Spleen (tissue), 11 donors: ENCODE measurements at regions not wholly inside any gene's neighbourhood (a gene's known extent, or its start where the extent isn't known, plus 50 kb on each side); places are given as distances from the start of the nearest gene placed in this dataset.
"Not testable (repeated sequence)": the region's sequence is repeated elsewhere in the genome, so short reads cannot be mapped to it uniquely, and the experiment has no call there.

Experiments used
- DNase-seq: peaks from one replicate; pipeline ENCODE4 v3.0.0-alpha.2; 2020
- H3K27ac ChIP-seq, 8 donors: fragments of 200-600 bp; sonication (generic) in 7 of 8; 1 replicate in 4 of 8; 2 replicates in 4 of 8; pipeline versions ENCODE4 v1.5.0 to v1.8.0; 2016 to 2021; ENCODE audit warnings: inconsistent platforms in 4 of 8, mild to moderate bottlenecking in 4 of 8, moderate library complexity in 1 of 8
- H3K27me3 ChIP-seq, 7 donors: fragments of 200-600 bp; sonication (generic) in 6 of 7; replicated peaks in 1 of 7; 1 replicate in 4 of 7; 2 replicates in 3 of 7; pipeline versions ENCODE4 v1.5.0 to v1.8.0; 2016 to 2021; ENCODE audit warnings: inconsistent platforms in 3 of 7, mild to moderate bottlenecking in 1 of 7
- H3K36me3 ChIP-seq, 6 donors: fragments of 200-600 bp; sonication (generic) in 5 of 6; 1 replicate in 4 of 6; 2 replicates in 2 of 6; pipeline versions ENCODE4 v1.5.0 to v1.8.0; 2016 to 2021; ENCODE audit warnings: inconsistent platforms in 2 of 6
- H3K4me1 ChIP-seq, 6 donors: fragments of 200-600 bp; sonication (generic) in 5 of 6; 1 replicate in 3 of 6; 2 replicates in 3 of 6; pipeline versions ENCODE4 v1.5.0 to v1.8.0; 2016 to 2021; ENCODE audit warnings: inconsistent platforms in 3 of 6
- H3K4me3 ChIP-seq, 8 donors: fragments of 200-600 bp; sonication (generic) in 7 of 8; 1 replicate in 4 of 8; 2 replicates in 4 of 8; pipeline versions ENCODE4 v1.5.0 to v1.8.0; 2016 to 2021; ENCODE audit warnings: inconsistent platforms in 4 of 8, mild to moderate bottlenecking in 4 of 8, moderate library complexity in 2 of 8
- H3K9me3 ChIP-seq, 8 donors: fragments of 200-600 bp; sonication (generic) in 7 of 8; 1 replicate in 4 of 8; 2 replicates in 4 of 8; pipeline versions ENCODE4 v1.5.0 to v1.8.0; 2016 to 2021; ENCODE audit warnings: inconsistent platforms in 4 of 8
- WGBS, 5 donors: extraction: QIAGEN DNeasy Blood & Tissue Kit in 3 of 5; methylation state at CpG; one replicate each; pipeline versions ENCODE4 v1.1.5 to v1.1.7; 2013 to 2018; 5-methylcytosine and 5-hydroxymethylcytosine counted together
- intact Hi-C: fragments of 100-400 bp; cut with DNase I; formaldehyde crosslinking; loops from one replicate; pipeline ENCODE4 v1.15.0; 2023; ENCODE audit warnings: low total_unique reads
- TF ChIP-seq, protein P1 (sequence below), 11 experiments: fragments of 200-600 bp in 7 of 11; fragments of 450-650 bp in 4 of 11; sonication (generic) in 4 of 11; IDR thresholded peaks in 8 of 11; conservative IDR thresholded peaks in 3 of 11; 1 replicate in 7 of 11; 2 replicates in 4 of 11; pipeline versions ENCODE4 v1.4.0 to v1.8.0; 2016 to 2021; ENCODE audit warnings: antibody characterized with exemption in 11 of 11, inconsistent platforms in 4 of 11, mild to moderate bottlenecking in 1 of 11
- donor health status: healthy with polysubstance abuse.
- donor health status: DM: no; HTN: no; CAD: no; lungs with moderate emphysema.
- donor health status: DM: no; HTN: no; CAD: no.
- donor health status: Bipolar disorder and iron deficiency.
- donor health status: healthy.
- donor health status: DM: no; HTN: no; CAD: no.
- donor health status: DM: yes; HTN: yes; CAD: no.

- WGBS, 5 donors, result 84 to 92% (median 87%) methylated on average over 13 to 33 of the region's 43 CpGs; no CpG with 5 or more reads in 1 of the 5 donors
- H3K27me3 ChIP-seq, H3K9me3 ChIP-seq, H3K27ac ChIP-seq, H3K4me3 ChIP-seq, intact Hi-C loops, H3K36me3 ChIP-seq: not testable (repeated sequence)
- peak; percentile 64 for DNase-seq
- H3K4me1 ChIP-seq, result peaks cover 0 to 17% (median 3%) of the 10 kb centered on the region in 6 donors
Measured at GRCh38 chr12:10453-10852, 56.1 kb upstream of the IQSEC3 start.

GRCh38 chr12:10879-11812, 55.4 kb upstream of the IQSEC3 start:
- H3K27ac ChIP-seq, H3K27me3 ChIP-seq, H3K9me3 ChIP-seq, H3K4me3 ChIP-seq, intact Hi-C loops: not testable (repeated sequence)
- peak; percentile 61 for DNase-seq
- Histone ChIP-seq H3K4me1 (peaks cover 0 to 17% (median 3%) of the 10 kb centered on the region in 6 donors), H3K36me3 (peaks cover 0 to 13% (median 0%) of the 10 kb centered on the region in 6 donors)
- TF ChIP-seq, protein P1, sequence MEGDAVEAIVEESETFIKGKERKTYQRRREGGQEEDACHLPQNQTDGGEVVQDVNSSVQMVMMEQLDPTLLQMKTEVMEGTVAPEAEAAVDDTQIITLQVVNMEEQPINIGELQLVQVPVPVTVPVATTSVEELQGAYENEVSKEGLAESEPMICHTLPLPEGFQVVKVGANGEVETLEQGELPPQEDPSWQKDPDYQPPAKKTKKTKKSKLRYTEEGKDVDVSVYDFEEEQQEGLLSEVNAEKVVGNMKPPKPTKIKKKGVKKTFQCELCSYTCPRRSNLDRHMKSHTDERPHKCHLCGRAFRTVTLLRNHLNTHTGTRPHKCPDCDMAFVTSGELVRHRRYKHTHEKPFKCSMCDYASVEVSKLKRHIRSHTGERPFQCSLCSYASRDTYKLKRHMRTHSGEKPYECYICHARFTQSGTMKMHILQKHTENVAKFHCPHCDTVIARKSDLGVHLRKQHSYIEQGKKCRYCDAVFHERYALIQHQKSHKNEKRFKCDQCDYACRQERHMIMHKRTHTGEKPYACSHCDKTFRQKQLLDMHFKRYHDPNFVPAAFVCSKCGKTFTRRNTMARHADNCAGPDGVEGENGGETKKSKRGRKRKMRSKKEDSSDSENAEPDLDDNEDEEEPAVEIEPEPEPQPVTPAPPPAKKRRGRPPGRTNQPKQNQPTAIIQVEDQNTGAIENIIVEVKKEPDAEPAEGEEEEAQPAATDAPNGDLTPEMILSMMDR (IDR thresholded peaks at IDR 0.05 in 8 of 11, conservative IDR thresholded peaks at IDR 0.05 in 3 of 11), result peak in 2 of 11 experiments; percentile 5 to 42
- 67 to 86% (median 80%) methylated on average over 6 to 64 of the region's 81 CpGs for WGBS, 5 donors

DNA sequence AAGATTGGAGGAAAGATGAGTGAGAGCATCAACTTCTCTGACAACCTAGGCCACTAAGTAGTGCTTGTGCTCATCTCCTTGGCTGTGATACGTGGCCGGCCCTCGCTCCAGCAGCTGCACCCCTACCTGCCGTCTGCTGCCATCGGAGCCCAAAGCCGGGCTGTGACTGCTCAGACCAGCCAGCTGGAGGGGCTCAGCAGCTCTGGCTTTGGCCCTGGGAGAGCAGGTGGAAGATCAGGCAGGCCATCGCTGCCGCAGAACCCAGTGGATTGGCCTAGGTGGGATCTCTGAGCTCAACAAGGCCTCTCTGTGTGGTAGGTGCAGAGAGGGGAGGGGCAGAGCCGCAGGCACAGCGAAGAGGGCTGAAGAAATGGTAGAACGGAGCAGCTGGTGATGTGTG, 54.3 kb upstream of the IQSEC3 start:
- H3K4me1 ChIP-seq, result peaks cover 0 to 17% (median 3%) of the 10 kb centered on the region in 6 donors
- H3K4me3 ChIP-seq, H3K27me3 ChIP-seq, H3K9me3 ChIP-seq, H3K27ac ChIP-seq, intact Hi-C loops: not testable (repeated sequence)
- peak; percentile 80 for DNase-seq
- H3K36me3 ChIP-seq, result peaks cover 0 to 21% (median 3%) of the 10 kb centered on the region in 6 donors
- 93 to 97% (median 95%) methylated on average over 11 of the region's 11 CpGs for WGBS, 5 donors

DNA sequence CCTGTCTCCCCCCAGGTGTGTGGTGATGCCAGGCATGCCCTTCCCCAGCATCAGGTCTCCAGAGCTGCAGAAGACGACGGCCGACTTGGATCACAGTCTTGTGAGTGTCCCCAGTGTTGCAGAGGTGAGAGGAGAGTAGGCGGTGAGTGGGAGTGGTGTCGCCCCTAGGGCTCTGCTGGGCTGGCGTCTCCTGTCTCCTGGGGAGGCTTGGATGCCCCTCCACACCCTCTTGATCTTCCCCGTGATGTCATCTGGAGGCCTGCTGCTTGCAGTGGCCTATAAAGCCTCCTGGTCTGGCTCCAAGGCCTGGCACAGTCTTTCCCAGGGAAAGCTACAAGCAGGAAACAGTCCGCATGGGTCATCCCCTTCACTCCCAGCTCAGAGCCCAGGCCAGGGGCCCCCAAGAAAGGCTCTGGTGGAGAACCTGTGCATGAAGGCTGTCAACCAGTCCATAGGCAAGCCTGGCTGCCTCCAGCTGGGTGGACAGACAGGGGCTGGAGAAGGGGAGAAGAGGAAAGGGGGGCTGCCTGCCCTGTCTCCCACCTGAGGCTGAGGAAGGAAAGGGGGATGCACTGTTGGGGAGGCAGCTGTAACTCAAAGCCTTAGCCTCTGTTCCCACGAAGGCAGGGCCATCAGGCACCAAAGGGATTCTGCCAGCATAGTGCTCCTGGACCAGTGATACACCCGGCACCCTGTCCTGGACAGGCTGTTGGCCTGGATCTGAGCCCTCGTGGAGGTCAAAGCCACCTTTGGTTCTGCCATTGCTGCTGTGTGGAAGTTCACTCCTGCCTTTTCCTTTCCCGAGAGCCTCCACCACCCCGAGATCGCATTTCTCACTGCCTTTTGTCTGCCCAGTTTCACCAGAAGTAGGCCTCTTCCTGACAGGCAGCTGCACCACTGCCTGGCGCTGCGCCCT, 53.6 kb upstream of the IQSEC3 start:
- Histone ChIP-seq H3K27ac (peak overlapping the region in 2 of 8 donors; percentile 37 to 41), H3K4me1 (peaks cover 0 to 17% (median 3%) of the 10 kb centered on the region in 6 donors), H3K36me3 (peaks cover 0 to 28% (median 6%) of the 10 kb centered on the region in 6 donors)
- H3K4me3 ChIP-seq, DNase-seq, H3K9me3 ChIP-seq, H3K27me3 ChIP-seq, intact Hi-C loops: not testable (repeated sequence)
- 63 to 77% (median 72%) methylated on average over 14 to 16 of the region's 16 CpGs for WGBS, 5 donors

- H3K27me3 ChIP-seq, intact Hi-C loops, DNase-seq, H3K9me3 ChIP-seq, H3K4me3 ChIP-seq: not testable (repeated sequence)
- WGBS, 5 donors, result 63 to 91% (median 75%) methylated on average over 4 to 5 of the region's 5 CpGs
- Histone ChIP-seq H3K36me3 (peaks cover 0 to 33% (median 7%) of the 10 kb centered on the region in 6 donors), H3K27ac (peak overlapping the region in 1 of 8 donors; percentile 41), H3K4me1 (peaks cover 0 to 17% (median 3%) of the 10 kb centered on the region in 6 donors)
Measured at GRCh38 chr12:13841-14240, 52.7 kb upstream of the IQSEC3 start.

DNA sequence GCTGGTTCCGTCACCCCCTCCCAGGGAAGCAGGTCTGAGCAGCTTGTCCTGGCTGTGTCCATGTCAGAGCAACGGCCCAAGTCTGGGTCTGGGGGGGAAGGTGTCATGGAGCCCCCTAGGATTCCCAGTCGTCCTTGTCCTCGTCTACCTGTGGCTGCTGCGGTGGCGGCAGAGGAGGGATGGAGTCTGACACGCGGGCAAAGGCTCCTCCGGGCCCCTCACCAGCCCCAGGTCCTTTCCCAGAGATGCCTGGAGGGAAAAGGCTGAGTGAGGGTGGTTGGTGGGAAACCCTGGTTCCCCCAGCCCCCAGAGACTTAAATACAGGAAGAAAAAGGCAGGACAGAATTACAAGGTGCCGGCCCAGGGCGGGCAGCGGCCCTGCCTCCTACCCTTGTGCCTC, 51.9 kb upstream of the IQSEC3 start:
- not testable (repeated sequence) for H3K27ac ChIP-seq

DNA sequence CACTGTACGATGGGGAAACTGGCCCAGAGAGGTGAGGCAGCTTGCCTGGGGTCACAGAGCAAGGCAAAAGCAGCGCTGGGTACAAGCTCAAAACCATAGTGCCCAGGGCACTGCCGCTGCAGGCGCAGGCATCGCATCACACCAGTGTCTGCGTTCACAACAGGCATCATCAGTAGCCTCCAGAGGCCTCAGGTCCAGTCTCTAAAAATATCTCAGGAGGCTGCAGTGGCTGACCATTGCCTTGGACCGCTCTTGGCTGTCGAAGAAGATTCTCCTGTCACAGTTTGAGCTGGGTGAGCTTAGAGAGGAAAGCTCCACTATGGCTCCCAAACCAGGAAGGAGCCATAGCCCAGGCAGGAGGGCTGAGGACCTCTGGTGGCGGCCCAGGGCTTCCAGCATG, 51.2 kb upstream of the IQSEC3 start:
- Histone ChIP-seq H3K36me3 (peaks cover 0 to 39% (median 9%) of the 10 kb centered on the region in 6 donors), H3K4me1 (peaks cover 0 to 17% (median 3%) of the 10 kb centered on the region in 6 donors)
- 85 to 100% (median 97%) methylated on average over 1 to 7 of the region's 9 CpGs for WGBS, 5 donors
- H3K27me3 ChIP-seq, H3K27ac ChIP-seq, H3K9me3 ChIP-seq, DNase-seq, H3K4me3 ChIP-seq, intact Hi-C loops: not testable (repeated sequence)

More for the DNA sequence above, 51.9 kb upstream of the IQSEC3 start:
- H3K27me3 ChIP-seq, H3K9me3 ChIP-seq, DNase-seq, intact Hi-C loops, H3K4me3 ChIP-seq: not testable (repeated sequence)
- peaks cover 0 to 39% (median 8%) of the 10 kb centered on the region in 6 donors for H3K36me3 ChIP-seq
- peaks cover 0 to 17% (median 3%) of the 10 kb centered on the region in 6 donors for H3K4me1 ChIP-seq
- 72 to 90% (median 89%) methylated on average over 7 to 11 of the region's 12 CpGs for WGBS, 5 donors

- H3K9me3 ChIP-seq, H3K27me3 ChIP-seq, H3K27ac ChIP-seq, H3K4me3 ChIP-seq, intact Hi-C loops, DNase-seq: not testable (repeated sequence)
- Histone ChIP-seq H3K36me3 (peaks cover 0 to 46% (median 12%) of the 10 kb centered on the region in 6 donors), H3K4me1 (peaks cover 0 to 17% (median 3%) of the 10 kb centered on the region in 6 donors)
- WGBS, 5 donors, result 42 to 74% (median 69%) methylated on average over 5 to 6 of the region's 9 CpGs; no CpG with 5 or more reads in 2 of the 5 donors
Measured at GRCh38 chr12:16019-16418, 50.5 kb upstream of the IQSEC3 start.

GRCh38 chr12:16541-16940, 50.0 kb upstream of the IQSEC3 start:
- 82 to 100% (median 89%) methylated on average over 2 to 8 of the region's 9 CpGs; no CpG with 5 or more reads in 1 of the 5 donors for WGBS, 5 donors
- H3K27me3 ChIP-seq, intact Hi-C loops, DNase-seq, H3K4me3 ChIP-seq, H3K27ac ChIP-seq, H3K9me3 ChIP-seq: not testable (repeated sequence)
- Histone ChIP-seq H3K36me3 (peaks cover 0 to 51% (median 16%) of the 10 kb centered on the region in 6 donors), H3K4me1 (peaks cover 0 to 21% (median 6%) of the 10 kb centered on the region in 6 donors)
